HEK293 (cell line): ENCODE measurements at regions not wholly inside any gene's neighbourhood (a gene's known extent, or its start where the extent isn't known, plus 50 kb on each side); places are given as distances from the start of the nearest gene placed in this dataset.

ENCODE experiments used
- CTCF ChIA-PET: fragments of 350-600 bp; formaldehyde crosslinking; extraction: SDS; loops from one replicate; lab custom pipeline; 2021; ENCODE audit warnings: antibody characterized with exemption; lab: Yijun Ruan, JAX
- POLR2A ChIA-PET: fragments of 300-600 bp; formaldehyde crosslinking; extraction: SDS; loops from one replicate; lab custom pipeline; 2020; ENCODE audit warnings: antibody characterized with exemption, inconsistent platforms; lab: Yijun Ruan, JAX
- H3K27ac ChIP-seq: fragments of 200-500 bp; sonication (Bioruptor generic); 2 replicates; pipeline ENCODE4 v1.5.1; 2014; ENCODE audit warnings: low read depth, low read length, control low read depth, inconsistent platforms; ENCODE audit errors: extremely low read depth
- H3K36me3 ChIP-seq, 2 experiments: fragments of 200-500 bp in 1 of 2; sonication (Bioruptor generic) in 1 of 2; 1 replicate in 1 of 2; 2 replicates in 1 of 2; pipeline ENCODE4 v1.5.1; 2014 to 2017; ENCODE audit warnings: inconsistent platforms in 2 of 2, low read length in 2 of 2; ENCODE audit not compliant: control insufficient read depth in 2 of 2, insufficient read depth in 1 of 2
- H3K4me1 ChIP-seq: fragments of 200-500 bp; sonication (Bioruptor generic); 2 replicates; pipeline ENCODE4 v1.5.1; 2014; ENCODE audit warnings: mild to moderate bottlenecking, low read length, inconsistent platforms; ENCODE audit not compliant: control insufficient read depth, insufficient read depth
- H3K4me3 ChIP-seq: 2 replicates; pipeline ENCODE4 v1.5.1; 2011; ENCODE audit warnings: low read depth, mild to moderate bottlenecking, control low read depth, low read length, moderate library complexity
- H3K9me3 ChIP-seq: fragments of 200-500 bp; sonication (Bioruptor generic); 2 replicates; pipeline ENCODE4 v1.5.1; 2014; ENCODE audit warnings: low read depth, low read length, inconsistent platforms; ENCODE audit not compliant: control insufficient read depth, insufficient read depth
- PRDM1 ChIP-seq: fragments of 450-650 bp; formaldehyde crosslinking; IDR thresholded peaks from 2 replicates; pipeline ENCODE4; 2016; ENCODE audit warnings: missing biosample characterization, missing genetic modification characterization
- SALL2 ChIP-seq: fragments of 450-650 bp; formaldehyde crosslinking; IDR thresholded peaks from 2 replicates; pipeline ENCODE4 v1.5.0; 2017; ENCODE audit warnings: missing biosample characterization, mild to moderate bottlenecking, missing genetic modification characterization, borderline replicate concordance
- SP7 ChIP-seq: fragments of 450-650 bp; formaldehyde crosslinking; IDR thresholded peaks from 2 replicates; pipeline ENCODE4 v1.5.1; 2016; ENCODE audit warnings: missing biosample characterization, missing genetic modification characterization
- TCF7L2 ChIP-seq: IDR thresholded peaks from 2 replicates; pipeline ENCODE4 v1.6.1; 2011; ENCODE audit warnings: low read depth, mild to moderate bottlenecking, inconsistent platforms, low read length, moderate library complexity, borderline replicate concordance
- ZBTB17 ChIP-seq: fragments of 450-650 bp; formaldehyde crosslinking; IDR thresholded peaks from 2 replicates; pipeline ENCODE4 v1.5.1; 2016; ENCODE audit warnings: missing biosample characterization, missing genetic modification characterization
- ZFHX2 ChIP-seq: fragments of 450-650 bp; formaldehyde crosslinking; conservative IDR thresholded peaks from 2 replicates; pipeline ENCODE4 v1.5.1; 2016; ENCODE audit warnings: missing biosample characterization, missing genetic modification characterization
- ZNF10 ChIP-seq: fragments of 450-650 bp; formaldehyde crosslinking; IDR thresholded peaks from 2 replicates; pipeline ENCODE4 v1.5.1; 2017; ENCODE audit warnings: missing biosample characterization, missing genetic modification characterization
- ZNF114 ChIP-seq: fragments of 450-650 bp; formaldehyde crosslinking; IDR thresholded peaks from 2 replicates; pipeline ENCODE4 v1.5.0; 2017; ENCODE audit warnings: missing biosample characterization, missing genetic modification characterization
- ZNF221 ChIP-seq: fragments of 450-650 bp; formaldehyde crosslinking; IDR thresholded peaks from 2 replicates; pipeline ENCODE4 v1.5.1; 2017; ENCODE audit warnings: missing biosample characterization, missing genetic modification characterization, borderline replicate concordance
- ZNF239 ChIP-seq: fragments of 450-650 bp; formaldehyde crosslinking; IDR thresholded peaks from 2 replicates; pipeline ENCODE4 v1.5.1; 2016; ENCODE audit warnings: missing biosample characterization, missing genetic modification characterization
- ZNF48 ChIP-seq: fragments of 450-650 bp; formaldehyde crosslinking; IDR thresholded peaks from 2 replicates; pipeline ENCODE4 v1.5.1; 2016; ENCODE audit warnings: missing biosample characterization, missing genetic modification characterization
- ZNF518A ChIP-seq: fragments of 450-650 bp; formaldehyde crosslinking; conservative IDR thresholded peaks from 2 replicates; pipeline ENCODE4 v1.5.1; 2016; ENCODE audit warnings: low read depth, missing biosample characterization, missing genetic modification characterization
- ZNF521 ChIP-seq: fragments of 450-650 bp; formaldehyde crosslinking; IDR thresholded peaks from 2 replicates; pipeline ENCODE4 v1.5.1; 2017; ENCODE audit warnings: missing biosample characterization, mild to moderate bottlenecking, missing genetic modification characterization
- ZNF530 ChIP-seq: fragments of 450-650 bp; formaldehyde crosslinking; IDR thresholded peaks from 2 replicates; pipeline ENCODE4 v1.5.1; 2016; ENCODE audit warnings: low read depth, missing biosample characterization, missing genetic modification characterization
- ZNF560 ChIP-seq: fragments of 450-650 bp; formaldehyde crosslinking; IDR thresholded peaks from 2 replicates; pipeline ENCODE4 v1.5.1; 2017; ENCODE audit warnings: missing biosample characterization, missing genetic modification characterization, borderline replicate concordance
- ZNF600 ChIP-seq: fragments of 450-650 bp; formaldehyde crosslinking; IDR thresholded peaks from 2 replicates; pipeline ENCODE4 v1.5.1; 2016; ENCODE audit warnings: missing biosample characterization, missing genetic modification characterization
- ZNF677 ChIP-seq: fragments of 450-650 bp; IDR thresholded peaks from 2 replicates; pipeline ENCODE4 v1.5.0; 2018; ENCODE audit warnings: missing biosample characterization, mild to moderate bottlenecking, missing genetic modification characterization, moderate library complexity
- ZSCAN30 ChIP-seq: fragments of 450-650 bp; IDR thresholded peaks from 2 replicates; pipeline ENCODE4 v1.5.1; 2018; ENCODE audit warnings: missing biosample characterization, mild to moderate bottlenecking, missing genetic modification characterization, moderate library complexity
- TF ChIP-seq, protein P1 (sequence below): fragments of 450-650 bp; formaldehyde crosslinking; IDR thresholded peaks from 2 replicates; pipeline ENCODE4 v1.5.1; 2016; ENCODE audit warnings: missing biosample characterization, missing genetic modification characterization
- TF ChIP-seq, protein P2 (sequence below): IDR thresholded peaks from 2 replicates; pipeline ENCODE4 v1.6.1; 2011; ENCODE audit warnings: mild to moderate bottlenecking, low read depth, low read length, borderline replicate concordance

DNA sequence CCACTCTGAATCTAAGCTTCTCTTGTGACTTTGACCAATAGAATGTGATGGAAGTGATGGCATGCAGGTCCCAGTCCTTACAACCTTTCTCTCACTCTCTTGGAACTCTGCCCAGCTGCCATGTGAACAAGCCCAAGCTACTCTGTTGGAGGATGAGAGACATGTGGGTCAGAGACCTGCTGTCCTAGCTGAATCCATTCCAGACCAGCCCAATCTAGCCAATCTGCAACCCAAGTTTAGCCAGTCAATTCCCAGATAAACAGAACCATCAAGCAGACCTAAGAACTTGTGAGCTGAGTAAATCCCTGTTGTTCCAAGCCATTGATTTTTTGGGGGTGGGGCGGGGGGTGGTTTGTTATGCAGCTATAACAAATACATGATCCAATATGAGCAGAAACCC lies 69.2 kb upstream of the GRK3 start:
- H3K4me3 ChIP-seq, result no peak overlapping the region
- peak; percentile 38; the same call in 1 of the 2 replicates for TF ChIP-seq ZBTB17
- TF ChIP-seq SP7 (tag by site-specific recombination), result no peak
- TF ChIP-seq, all 188 proteins: peak for 1
- peaks cover under 1 to 3% of the 10 kb centered on the region in 2 experiments; a peak in 2 of 3 replicates for H3K36me3 ChIP-seq
- H3K27ac ChIP-seq, result no peak overlapping the region
- POLR2A ChIA-PET, result interaction anchor here (0.6 to 1.8 kb wide), 3 partner anchors 19 to 917 kb away, joined by 3 to 4 read pairs (median 3); no protein-coding TSS in a partner anchor
- no peaks in the 10 kb centered on the region; the same call in 1 of the 2 replicates for H3K4me1 ChIP-seq
- CTCF ChIA-PET, result interaction anchor here (0.8 to 1.4 kb wide), 3 partner anchors 13 to 278 kb away, joined by 3 to 4 read pairs (median 3); no protein-coding TSS in a partner anchor
- H3K9me3 ChIP-seq, result no peaks in the 10 kb centered on the region

GRCh38 chr22:25496396-25497064 lies 67.9 kb upstream of the GRK3 start:
- no peak overlapping the region for H3K27ac ChIP-seq
- peaks cover 0 to 3% of the 10 kb centered on the region in 2 experiments; a peak in 1 of 3 replicates for H3K36me3 ChIP-seq
- no peak overlapping the region for H3K4me3 ChIP-seq
- TF ChIP-seq TCF7L2, result no peak
- TF ChIP-seq ZNF10 (tag by site-specific recombination), result no peak
- TF ChIP-seq, protein P1, sequence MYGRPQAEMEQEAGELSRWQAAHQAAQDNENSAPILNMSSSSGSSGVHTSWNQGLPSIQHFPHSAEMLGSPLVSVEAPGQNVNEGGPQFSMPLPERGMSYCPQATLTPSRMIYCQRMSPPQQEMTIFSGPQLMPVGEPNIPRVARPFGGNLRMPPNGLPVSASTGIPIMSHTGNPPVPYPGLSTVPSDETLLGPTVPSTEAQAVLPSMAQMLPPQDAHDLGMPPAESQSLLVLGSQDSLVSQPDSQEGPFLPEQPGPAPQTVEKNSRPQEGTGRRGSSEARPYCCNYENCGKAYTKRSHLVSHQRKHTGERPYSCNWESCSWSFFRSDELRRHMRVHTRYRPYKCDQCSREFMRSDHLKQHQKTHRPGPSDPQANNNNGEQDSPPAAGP (tag by site-specific recombination), result no peak
- TF ChIP-seq ZNF530 (tag by site-specific recombination), result no peak
- TF ChIP-seq PRDM1 (tag by site-specific recombination), result no peak
- TF ChIP-seq ZSCAN30 (tag by site-specific recombination), result no peak
- no peak for TF ChIP-seq ZFHX2 (tag by site-specific recombination)
- TF ChIP-seq ZNF677 (tag by site-specific recombination), result no peak
- no peak for TF ChIP-seq SALL2 (tag by site-specific recombination)
- no peak for TF ChIP-seq ZNF560
- TF ChIP-seq ZNF518A, result no peak
- no peak for TF ChIP-seq ZNF114 (tag by site-specific recombination)
- no peak for TF ChIP-seq ZNF48 (tag by site-specific recombination)
- no peak for TF ChIP-seq ZNF221
- TF ChIP-seq ZNF600 (tag by site-specific recombination), result no peak
- TF ChIP-seq ZNF239 (tag by site-specific recombination), result no peak
- no peak for TF ChIP-seq ZNF521 (tag by site-specific recombination)
- TF ChIP-seq, protein P2, sequence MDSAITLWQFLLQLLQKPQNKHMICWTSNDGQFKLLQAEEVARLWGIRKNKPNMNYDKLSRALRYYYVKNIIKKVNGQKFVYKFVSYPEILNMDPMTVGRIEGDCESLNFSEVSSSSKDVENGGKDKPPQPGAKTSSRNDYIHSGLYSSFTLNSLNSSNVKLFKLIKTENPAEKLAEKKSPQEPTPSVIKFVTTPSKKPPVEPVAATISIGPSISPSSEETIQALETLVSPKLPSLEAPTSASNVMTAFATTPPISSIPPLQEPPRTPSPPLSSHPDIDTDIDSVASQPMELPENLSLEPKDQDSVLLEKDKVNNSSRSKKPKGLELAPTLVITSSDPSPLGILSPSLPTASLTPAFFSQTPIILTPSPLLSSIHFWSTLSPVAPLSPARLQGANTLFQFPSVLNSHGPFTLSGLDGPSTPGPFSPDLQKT, result no peak
- TF ChIP-seq, all 188 proteins: peak for 0
- CTCF ChIA-PET, result interaction anchor here (0.6 to 1.1 kb wide), 2 partner anchors 18 to 261 kb away, joined by 3 to 4 read pairs; no protein-coding TSS in a partner anchor
- POLR2A ChIA-PET, result no interaction called here
- Histone ChIP-seq H3K4me1 (no peaks in the 10 kb centered on the region; the same call in 1 of the 2 replicates), H3K9me3 (no peaks in the 10 kb centered on the region)
